ENCODE measurements at regions not wholly inside any gene's neighbourhood (a gene's known extent, or its start where the extent isn't known, plus 50 kb on each side); places are given as distances from the start of the nearest gene placed in this dataset.
A peak's percentile ranks its signal among the peaks of the same experiment; 100 is the strongest.

DNA sequence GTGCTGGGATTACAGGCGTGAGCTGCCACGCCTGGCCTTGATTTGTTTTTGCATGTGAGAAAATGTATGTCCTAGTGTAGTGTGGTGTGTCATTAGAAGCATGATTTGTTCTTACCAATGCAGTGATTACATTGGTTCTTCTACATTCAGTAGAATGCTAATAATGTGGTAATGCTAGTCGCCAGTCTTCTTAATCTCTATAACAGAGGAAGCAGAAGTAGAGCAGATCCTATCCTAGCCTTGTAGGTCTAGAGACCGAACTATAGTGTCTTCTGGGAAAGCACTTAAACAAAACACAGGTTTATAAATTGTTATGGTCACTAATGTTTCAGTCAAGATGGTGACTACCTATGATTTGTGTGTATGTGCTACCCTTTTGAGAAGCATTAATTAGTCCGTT, 197.5 kb upstream of the DMRT1 start:
- H3K4me3 ChIP-seq, result no peak overlapping the region
- no peak for DNase-seq
- TF ChIP-seq, protein P1, sequence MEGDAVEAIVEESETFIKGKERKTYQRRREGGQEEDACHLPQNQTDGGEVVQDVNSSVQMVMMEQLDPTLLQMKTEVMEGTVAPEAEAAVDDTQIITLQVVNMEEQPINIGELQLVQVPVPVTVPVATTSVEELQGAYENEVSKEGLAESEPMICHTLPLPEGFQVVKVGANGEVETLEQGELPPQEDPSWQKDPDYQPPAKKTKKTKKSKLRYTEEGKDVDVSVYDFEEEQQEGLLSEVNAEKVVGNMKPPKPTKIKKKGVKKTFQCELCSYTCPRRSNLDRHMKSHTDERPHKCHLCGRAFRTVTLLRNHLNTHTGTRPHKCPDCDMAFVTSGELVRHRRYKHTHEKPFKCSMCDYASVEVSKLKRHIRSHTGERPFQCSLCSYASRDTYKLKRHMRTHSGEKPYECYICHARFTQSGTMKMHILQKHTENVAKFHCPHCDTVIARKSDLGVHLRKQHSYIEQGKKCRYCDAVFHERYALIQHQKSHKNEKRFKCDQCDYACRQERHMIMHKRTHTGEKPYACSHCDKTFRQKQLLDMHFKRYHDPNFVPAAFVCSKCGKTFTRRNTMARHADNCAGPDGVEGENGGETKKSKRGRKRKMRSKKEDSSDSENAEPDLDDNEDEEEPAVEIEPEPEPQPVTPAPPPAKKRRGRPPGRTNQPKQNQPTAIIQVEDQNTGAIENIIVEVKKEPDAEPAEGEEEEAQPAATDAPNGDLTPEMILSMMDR (IDR thresholded peaks at IDR 0.05), result no peak
- ATAC-seq, result no peak
- no peaks in the 10 kb centered on the region for H3K9me3 ChIP-seq
- intact Hi-C loops (cut with DNase I, micrococcal nuclease), result no loop called here
- no peaks in the 10 kb centered on the region for H3K36me3 ChIP-seq (ENCODE audit: low read depth)
- no peaks in the 10 kb centered on the region for H3K4me1 ChIP-seq (ENCODE audit: low read depth)

DNA sequence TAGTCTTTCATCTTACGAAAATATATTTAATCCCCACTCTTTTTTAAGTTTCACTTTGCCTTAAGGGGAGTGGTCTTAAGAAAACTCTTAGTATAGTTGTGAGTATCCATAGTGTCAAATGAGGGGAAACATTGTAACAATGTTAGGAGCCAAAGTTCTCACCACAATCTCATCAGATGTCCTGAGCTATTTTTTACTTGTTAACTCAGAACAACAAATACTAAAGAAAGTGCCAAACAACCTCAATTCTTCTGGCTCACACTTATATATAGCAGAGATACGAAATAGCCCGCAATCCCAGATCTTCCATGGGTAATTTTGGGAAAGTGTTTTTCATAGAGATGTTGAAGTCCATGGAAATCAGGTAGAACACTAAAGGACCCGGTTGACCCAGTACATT, 194.0 kb upstream of the DMRT1 start:
- no peak overlapping the region for H3K4me3 ChIP-seq
- TF ChIP-seq, protein P1 (IDR thresholded peaks at IDR 0.05), result no peak
- DNase-seq, result no peak

DNA sequence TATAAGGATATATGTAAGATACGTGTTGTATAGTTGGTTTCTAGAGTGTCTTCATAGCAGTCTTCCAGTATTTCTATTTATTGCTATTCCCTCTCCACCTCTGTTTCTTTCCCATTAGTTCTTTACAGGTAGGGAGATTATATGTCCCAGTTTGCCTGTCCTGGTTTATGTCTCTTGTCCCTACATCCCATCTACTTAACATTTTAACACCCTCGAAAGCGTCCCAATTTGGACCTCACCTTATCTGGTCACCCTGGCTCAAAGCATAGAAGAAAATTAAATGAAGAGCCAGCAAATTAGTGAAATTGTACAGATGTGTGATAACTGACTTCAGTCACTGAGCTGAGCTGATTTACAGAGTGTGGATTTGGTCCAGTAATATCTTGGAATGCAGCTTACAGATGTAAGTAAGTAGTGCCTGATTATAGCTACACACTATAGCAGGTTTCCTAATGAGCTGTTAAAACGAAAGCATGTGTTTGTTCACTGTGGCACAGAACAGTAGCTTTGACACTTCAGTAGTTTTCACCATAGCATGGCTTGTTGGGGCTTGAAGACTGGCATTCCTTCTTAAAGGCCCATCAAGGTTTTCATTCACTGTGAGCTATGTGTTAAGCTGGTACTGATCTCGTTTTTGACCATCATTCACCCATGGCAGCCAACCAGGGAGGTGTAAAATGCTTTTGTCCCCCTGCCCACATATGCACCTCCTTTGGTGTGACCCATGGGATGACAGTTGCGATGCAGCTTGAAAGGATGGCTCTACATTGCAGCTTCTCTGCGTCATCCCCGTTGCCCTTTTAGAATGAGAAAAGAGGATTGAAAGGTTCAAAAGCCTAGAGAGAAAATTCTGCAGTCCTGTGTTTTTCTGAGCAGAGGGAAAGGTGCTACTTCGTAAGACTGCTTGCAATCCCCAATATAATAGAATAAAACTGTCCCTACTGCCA, 192.1 kb upstream of the DMRT1 start:
- ATAC-seq (peak; percentile 23), DNase-seq (no peak)
- Histone ChIP-seq H3K36me3 (ENCODE audit: low read depth) (no peaks in the 10 kb centered on the region), H3K4me3 (no peak overlapping the region), H3K4me1 (ENCODE audit: low read depth) (peaks cover 4% of the 10 kb centered on the region), H3K9me3 (no peaks in the 10 kb centered on the region)
- TF ChIP-seq, protein P1 (IDR thresholded peaks at IDR 0.05), result no peak
- intact Hi-C loops (cut with DNase I, micrococcal nuclease), result no loop called here

More for the DNA sequence above, 194.0 kb upstream of the DMRT1 start:
- Histone ChIP-seq H3K4me1 (ENCODE audit: low read depth) (no peaks in the 10 kb centered on the region), H3K9me3 (no peaks in the 10 kb centered on the region), H3K36me3 (ENCODE audit: low read depth) (no peaks in the 10 kb centered on the region)
- intact Hi-C loops (cut with DNase I, micrococcal nuclease), result no loop called here
- no peak for ATAC-seq

DNA sequence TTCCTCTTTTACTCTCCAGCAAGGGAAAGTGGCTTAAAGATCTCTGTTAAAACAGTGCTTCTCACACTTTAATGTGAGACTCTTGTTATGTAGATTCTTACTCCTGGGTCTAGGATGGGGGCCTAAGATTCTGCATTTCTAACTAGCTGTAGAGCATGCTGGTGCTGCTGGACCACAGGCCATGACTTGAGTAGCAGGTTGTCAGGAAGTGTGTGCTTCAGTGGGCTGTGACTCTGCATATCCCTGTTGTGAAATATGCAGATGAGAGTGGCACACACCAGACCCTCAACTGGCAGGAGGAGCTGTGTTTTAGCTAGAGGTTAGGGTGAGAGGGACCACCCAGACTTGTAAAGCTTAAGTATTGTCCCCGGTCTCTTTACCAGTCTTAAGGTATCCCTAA, 191.1 kb upstream of the DMRT1 start:
- peaks cover 4% of the 10 kb centered on the region for H3K4me1 ChIP-seq (ENCODE audit: low read depth)
- H3K9me3 ChIP-seq, result no peaks in the 10 kb centered on the region

DNA sequence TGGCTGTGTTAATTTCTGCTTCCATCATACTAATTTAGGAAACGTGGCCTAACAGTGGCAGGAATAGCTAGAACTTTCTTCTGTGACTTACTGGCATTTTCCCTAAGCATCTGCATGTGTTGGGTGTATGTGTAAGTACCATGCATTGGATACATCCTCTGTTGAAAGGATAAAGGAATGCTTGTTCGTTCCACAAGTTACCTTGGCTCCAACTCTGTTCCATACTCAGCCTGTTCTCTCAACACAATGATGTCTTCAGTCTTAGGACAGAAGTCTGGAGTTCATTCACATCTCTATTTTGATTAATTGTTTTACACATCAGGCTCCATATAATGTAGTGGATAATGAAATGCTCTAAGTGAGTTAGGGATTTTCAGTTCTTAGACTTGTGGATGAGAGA, 190.1 kb upstream of the DMRT1 start:
- H3K9me3 ChIP-seq, result no peaks in the 10 kb centered on the region
- DNase-seq (no peak), ATAC-seq (no peak)
- intact Hi-C loops (cut with DNase I, micrococcal nuclease), result no loop called here
- peaks cover 4% of the 10 kb centered on the region for H3K4me1 ChIP-seq (ENCODE audit: low read depth)
- H3K36me3 ChIP-seq (ENCODE audit: low read depth), result no peaks in the 10 kb centered on the region
- no peak overlapping the region for H3K4me3 ChIP-seq
- TF ChIP-seq, protein P1 (IDR thresholded peaks at IDR 0.05), result no peak

More for the DNA sequence above, 191.1 kb upstream of the DMRT1 start:
- TF ChIP-seq, protein P1 (IDR thresholded peaks at IDR 0.05), result no peak
- no peak overlapping the region for H3K4me3 ChIP-seq
- no peaks in the 10 kb centered on the region for H3K36me3 ChIP-seq (ENCODE audit: low read depth)
- intact Hi-C loops (cut with DNase I, micrococcal nuclease), result no loop called here
- ATAC-seq (peak; percentile 49), DNase-seq (no peak)
